Sciatic nerve (tissue), 2 donors: ENCODE measurements at regions not wholly inside any gene's neighbourhood (a gene's known extent, or its start where the extent isn't known, plus 50 kb on each side); places are given as distances from the start of the nearest gene placed in this dataset.

ENCODE experiments used
- ATAC-seq: fragments of 200-7000 bp; cut with Tn5 transposase; one replicate; pipeline ENCODE4 v1.9.1; 2020; ENCODE audit warnings: mild to moderate bottlenecking, moderate library complexity
- DNase-seq: peaks from one replicate; pipeline ENCODE4 v3.0.0-alpha.2; 2020; ENCODE audit warnings: low spot score
- intact Hi-C: fragments of 100-400 bp; cut with DNase I; formaldehyde crosslinking; loops from one replicate; pipeline ENCODE4 v1.14.2; 2022
- donor health status: DM: no; HTN: no; CAD: no.
- donor health status: DM: no; HTN: no; CAD: no.

GRCh38 chr16:6122401-6122800 is 1024.8 kb upstream of the EEF2KMT start:
- intact Hi-C loops = no loop called here
- no peak for ATAC-seq

DNA sequence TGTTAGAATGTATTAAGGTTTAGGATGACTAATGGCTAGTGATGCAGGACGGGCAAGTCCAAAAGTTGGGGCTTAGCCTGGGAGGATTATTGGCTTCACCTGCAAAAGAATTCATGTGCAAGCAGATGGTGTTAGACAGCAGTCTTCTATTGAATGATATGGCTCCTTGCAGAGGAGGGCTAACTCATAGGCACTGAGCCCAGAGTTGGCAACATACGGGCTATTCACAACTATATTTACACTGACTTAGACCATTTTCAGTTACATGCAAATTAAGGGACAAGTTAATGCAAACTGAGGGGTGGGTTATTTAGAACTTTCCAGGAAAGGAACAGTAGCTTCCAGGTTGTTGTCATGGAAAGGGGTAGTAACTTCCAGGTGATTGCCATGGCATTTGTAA is 1017.1 kb upstream of the EEF2KMT start:
- DNase-seq = no peak
- intact Hi-C loops = no loop called here

More at GRCh38 chr16:6122401-6122800, 1024.8 kb upstream of the EEF2KMT start:
- no peak for DNase-seq

DNA sequence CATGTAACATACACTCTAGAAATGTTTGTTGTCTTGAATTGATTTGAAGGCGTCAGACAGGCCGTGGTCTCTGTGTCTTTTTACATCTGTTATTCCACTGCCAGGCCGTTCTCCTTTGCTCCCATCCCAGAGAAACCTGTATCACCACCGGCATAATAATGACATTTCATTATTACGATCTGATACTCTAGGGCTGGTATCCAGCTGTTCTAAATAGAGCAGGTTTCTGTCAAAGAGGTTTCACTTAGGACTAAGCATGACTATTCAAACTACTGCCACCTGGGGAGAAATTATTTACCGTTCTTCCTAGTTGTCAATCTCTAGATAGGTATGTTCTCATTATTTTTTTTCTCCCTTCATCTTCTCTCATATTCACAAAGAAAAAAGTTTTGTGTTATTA is 1016.2 kb upstream of the EEF2KMT start:
- intact Hi-C loops = no loop called here
- ATAC-seq (no peak), DNase-seq (no peak)

More for the DNA sequence above, 1017.1 kb upstream of the EEF2KMT start:
- no peak for ATAC-seq

- DNase-seq (no peak), ATAC-seq (no peak)
- intact Hi-C loops = no loop called here
These were observed 1015.1 kb upstream of the EEF2KMT start for GRCh38 chr16:6112700-6113099.

DNA sequence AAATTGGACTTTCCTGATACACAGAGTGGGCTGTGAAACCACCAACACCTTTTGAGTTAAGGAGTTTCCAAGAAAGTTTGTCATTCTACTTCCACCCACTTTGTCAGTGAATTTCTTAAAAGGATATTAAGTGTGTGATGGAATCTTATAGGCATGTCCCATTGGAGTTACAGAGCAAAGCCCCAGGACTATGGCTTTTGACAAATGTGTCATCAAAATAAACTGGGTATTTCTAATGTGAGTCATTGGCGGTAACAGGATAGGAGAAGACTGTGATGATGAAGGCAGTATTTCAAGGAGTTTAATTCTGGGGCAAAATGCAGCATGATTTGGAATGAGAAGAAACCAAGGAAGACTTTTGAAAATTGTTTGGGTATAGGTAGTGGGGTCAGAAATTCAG is 1013.8 kb upstream of the EEF2KMT start:
- no peak for ATAC-seq
- intact Hi-C loops = no loop called here

DNA sequence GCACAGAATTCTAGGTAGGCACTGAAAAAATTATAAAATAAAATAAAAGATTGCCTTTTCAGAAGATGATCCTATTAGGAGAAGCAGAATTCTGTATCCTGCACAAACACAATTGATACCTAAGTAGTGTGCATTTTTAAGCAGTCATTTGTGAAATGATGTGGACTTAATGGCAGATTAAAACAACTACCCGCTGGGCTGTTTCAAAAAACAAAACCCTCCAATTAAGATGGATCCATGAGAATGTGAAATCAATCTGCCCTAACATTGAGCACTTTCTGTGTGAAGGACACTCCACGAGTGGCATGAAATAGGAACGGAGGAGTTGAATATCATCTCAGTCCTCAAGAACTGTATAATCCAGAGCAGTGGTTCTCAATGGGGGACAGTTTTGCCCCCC is 1012.8 kb upstream of the EEF2KMT start:
- intact Hi-C loops = no loop called here
- ATAC-seq (no peak), DNase-seq (no peak)

More for the DNA sequence above, 1013.8 kb upstream of the EEF2KMT start:
- no peak for DNase-seq

DNA sequence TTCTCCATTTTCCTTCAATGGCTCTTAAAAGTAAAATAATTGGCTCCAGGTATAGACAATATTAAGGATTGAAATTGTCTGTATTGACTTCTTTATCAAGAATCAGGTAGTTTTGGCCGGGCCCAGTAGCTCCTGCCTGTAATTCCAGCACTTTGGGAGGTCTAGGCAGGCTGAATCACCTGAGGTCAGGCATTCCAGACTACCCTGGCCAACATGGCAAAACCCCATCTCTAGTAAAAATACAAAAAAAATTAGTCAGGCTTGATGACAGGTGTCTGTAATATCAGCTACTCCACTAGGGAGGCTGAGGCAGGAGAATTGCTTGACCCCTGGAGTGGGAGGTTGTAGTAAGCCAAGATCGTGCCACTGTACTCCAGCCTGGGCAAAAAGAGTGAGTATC is 1008.5 kb upstream of the EEF2KMT start:
- intact Hi-C loops = no loop called here
- ATAC-seq (no peak), DNase-seq (no peak)

GRCh38 chr16:6105115-6105514 is 1007.5 kb upstream of the EEF2KMT start:
- DNase-seq (no peak), ATAC-seq (no peak)
- intact Hi-C loops = no loop called here

GRCh38 chr16:6104428-6104827 is 1006.8 kb upstream of the EEF2KMT start:
- ATAC-seq = no peak
- intact Hi-C loops = no loop called here
- DNase-seq = no peak

DNA sequence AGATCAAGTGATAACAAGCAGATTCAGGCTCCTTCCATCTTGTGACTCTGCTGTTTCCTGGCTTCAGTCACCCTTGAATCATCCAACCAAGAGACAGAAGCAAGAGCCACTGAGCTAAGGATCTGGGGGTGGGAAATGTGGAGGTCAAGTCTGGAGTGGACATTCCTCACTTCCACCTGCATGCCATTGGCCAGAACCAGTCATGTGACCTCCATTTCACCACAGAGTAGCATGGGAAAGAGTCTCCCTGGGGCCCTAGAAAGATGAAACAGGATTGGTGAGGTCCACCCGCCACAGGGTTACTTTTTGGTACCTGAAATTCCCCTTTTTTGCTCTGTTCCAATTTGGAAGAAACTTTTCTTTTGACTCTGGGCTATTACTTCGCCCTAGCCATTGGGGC is 1006.0 kb upstream of the EEF2KMT start:
- no peak for ATAC-seq
- no peak for DNase-seq
- intact Hi-C loops = no loop called here

GRCh38 chr16:6099102-6099501 is 1001.5 kb upstream of the EEF2KMT start:
- no peak for ATAC-seq
- intact Hi-C loops = no loop called here
- no peak for DNase-seq

- DNase-seq (no peak), ATAC-seq (no peak)
- intact Hi-C loops = no loop called here
These were observed 999.5 kb upstream of the EEF2KMT start for GRCh38 chr16:6096931-6097670.

GRCh38 chr16:6095414-6095813 is 997.8 kb upstream of the EEF2KMT start:
- DNase-seq = no peak
- no peak for ATAC-seq
- intact Hi-C loops = no loop called here

GRCh38 chr16:6091021-6091420 is 993.4 kb upstream of the EEF2KMT start:
- no peak for ATAC-seq
- intact Hi-C loops = no loop called here

DNA sequence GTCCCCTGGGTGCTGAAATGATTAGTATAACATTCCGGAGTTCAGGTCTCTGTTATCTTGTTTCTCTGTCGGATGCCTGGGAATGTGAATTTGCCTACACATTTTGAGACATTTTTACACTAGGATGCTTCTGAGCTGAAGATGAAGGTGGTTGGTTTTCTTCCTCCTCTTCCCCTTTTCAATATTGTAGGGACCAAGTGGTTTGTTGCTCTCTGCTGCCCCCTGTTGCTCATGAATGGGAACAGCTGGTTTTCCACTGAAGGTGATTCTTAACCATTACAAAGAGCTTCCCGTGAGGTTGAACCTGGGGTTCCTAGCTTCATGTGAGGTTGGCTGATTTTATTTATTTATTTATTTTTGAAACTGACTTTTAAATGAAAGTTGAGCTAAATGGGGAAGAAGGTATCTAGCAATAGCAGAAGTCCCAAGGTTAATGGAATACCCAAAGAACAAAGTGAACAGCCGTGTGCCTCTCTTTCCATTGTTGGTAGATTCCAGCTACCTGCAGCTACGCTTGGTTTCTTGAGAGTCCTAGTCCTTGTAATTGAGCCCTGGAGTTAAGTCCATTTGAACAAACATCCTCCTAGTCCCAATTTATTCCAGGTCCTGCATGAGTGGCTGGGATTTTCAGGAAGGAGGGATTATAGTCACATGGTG is 983.9 kb upstream of the EEF2KMT start:
- intact Hi-C loops = no loop called here
- ATAC-seq (no peak), DNase-seq (no peak)

More at GRCh38 chr16:6091021-6091420, 993.4 kb upstream of the EEF2KMT start:
- DNase-seq = no peak

DNA sequence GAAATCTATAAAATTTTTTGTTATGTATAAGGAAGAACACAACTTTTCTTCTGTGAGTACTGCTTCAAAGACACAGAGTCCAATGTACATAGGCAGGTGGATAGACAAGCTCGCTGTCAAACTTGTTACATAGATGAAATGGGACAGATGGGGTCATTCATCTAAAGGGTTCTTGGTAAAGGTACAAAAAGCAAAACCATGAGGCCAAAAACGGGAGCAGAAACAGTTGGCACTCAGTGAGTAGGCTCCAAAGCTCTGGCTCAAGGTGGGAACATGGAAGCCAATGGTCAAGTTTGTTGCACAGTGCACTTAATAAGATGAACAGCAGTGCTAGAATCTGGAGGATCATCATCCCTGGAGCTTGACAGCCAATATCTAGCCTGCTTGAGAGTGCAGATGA is 979.0 kb upstream of the EEF2KMT start:
- DNase-seq (no peak), ATAC-seq (no peak)
- intact Hi-C loops = no loop called here

GRCh38 chr16:6068063-6068462 is 970.5 kb upstream of the EEF2KMT start:
- ATAC-seq = no peak
- intact Hi-C loops = no loop called here
- no peak for DNase-seq

- DNase-seq (no peak), ATAC-seq (no peak)
- intact Hi-C loops = no loop called here
These were observed 969.1 kb upstream of the EEF2KMT start for GRCh38 chr16:6066652-6067051.

- DNase-seq = no peak
- intact Hi-C loops = no loop called here
- no peak for ATAC-seq
These were observed 965.9 kb upstream of the EEF2KMT start for GRCh38 chr16:6063526-6063925.

DNA sequence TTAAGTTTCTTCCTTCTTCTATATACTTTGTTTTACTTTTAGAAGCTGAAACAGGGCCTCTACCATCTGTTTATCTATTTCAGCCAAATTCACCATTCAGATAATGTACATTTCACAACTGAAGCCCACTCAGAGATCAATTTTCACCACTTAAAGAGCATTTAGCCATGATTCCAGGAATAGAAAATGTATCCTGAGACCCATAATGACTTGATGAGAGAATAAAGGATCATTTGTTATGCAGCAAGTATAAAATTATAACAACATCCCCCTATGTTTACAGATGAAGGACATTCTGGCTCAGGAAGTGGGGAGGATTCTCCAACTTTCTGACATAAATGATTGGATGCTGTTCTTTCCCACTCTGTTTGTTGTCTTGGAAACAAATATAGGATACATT is 962.1 kb upstream of the EEF2KMT start:
- intact Hi-C loops = no loop called here
- ATAC-seq = no peak
- DNase-seq = no peak

GRCh38 chr16:6057821-6058220 is 960.2 kb upstream of the EEF2KMT start:
- intact Hi-C loops = no loop called here
- ATAC-seq = no peak
- DNase-seq = no peak
